Brain microvascular endothelial cell (primary cell): ENCODE measurements at regions not wholly inside any gene's neighbourhood (a gene's known extent, or its start where the extent isn't known, plus 50 kb on each side); places are given as distances from the start of the nearest gene placed in this dataset.
A peak's percentile ranks its signal among the peaks of the same experiment; 100 is the strongest.

Source experiments
- DNase-seq: peaks from one replicate; pipeline ENCODE4 v3.0.0-alpha.2; 2020
- H3K27ac ChIP-seq: fragments of 250-450 bp; sonication (Bioruptor Pico); 2 replicates; pipeline ENCODE4 v1.5.1; 2020; ENCODE audit warnings: mild to moderate bottlenecking, moderate library complexity
- H3K27me3 ChIP-seq: fragments of 250-450 bp; sonication (Bioruptor Pico); replicated peaks from 2 replicates; pipeline ENCODE4 v1.5.1; 2020; ENCODE audit warnings: mild to moderate bottlenecking
- H3K36me3 ChIP-seq: fragments of 250-450 bp; sonication (Bioruptor Pico); replicated peaks from 2 replicates; pipeline ENCODE4 v1.5.1; 2020; ENCODE audit warnings: mild to moderate bottlenecking
- H3K4me3 ChIP-seq: 2 replicates; pipeline ENCODE4 v1.5.1; 2011; ENCODE audit warnings: low read depth, mild to moderate bottlenecking, control low read depth, low read length, moderate library complexity
- CTCF ChIP-seq: IDR thresholded peaks from 2 replicates; pipeline ENCODE4 v1.5.1; 2011; ENCODE audit warnings: low read depth, mild to moderate bottlenecking, moderate library complexity, low read length, control low read depth, inconsistent platforms; ENCODE audit errors: missing control alignments
- in situ Hi-C: cut with HindIII; loops from 2 replicates; pipeline ENCODE4 v1.10.0; 2017; ENCODE audit warnings: low sequenced_read_pairs, low pct_ligation_motif_present

- H3K36me3 ChIP-seq: peaks cover 4% of the 10 kb centered on the region
- no peak for TF ChIP-seq CTCF
- no peaks in the 10 kb centered on the region for H3K27me3 ChIP-seq
- H3K4me3 ChIP-seq: no peak overlapping the region
- no peak overlapping the region for H3K27ac ChIP-seq
- in situ Hi-C loops: no loop called here
- DNase-seq: no peak
Measured at GRCh38 chr17:63365366-63366240, 80.5 kb downstream of the CYB561 start.

GRCh38 chr17:63366241-63366566, 79.9 kb downstream of the CYB561 start:
- Histone ChIP-seq H3K27ac (no peak overlapping the region), H3K4me3 (no peak overlapping the region), H3K36me3 (peaks cover 4% of the 10 kb centered on the region), H3K27me3 (no peaks in the 10 kb centered on the region)
- in situ Hi-C loops: no loop called here
- no peak for TF ChIP-seq CTCF
- DNase-seq: no peak

GRCh38 chr17:63369233-63369632, 76.9 kb downstream of the CYB561 start:
- in situ Hi-C loops: no loop called here
- Histone ChIP-seq H3K27ac (no peak overlapping the region), H3K36me3 (no peaks in the 10 kb centered on the region), H3K27me3 (no peaks in the 10 kb centered on the region), H3K4me3 (no peak overlapping the region)
- no peak for TF ChIP-seq CTCF
- DNase-seq: peak; percentile 53

GRCh38 chr17:63370696-63371095, 75.4 kb downstream of the CYB561 start:
- no peaks in the 10 kb centered on the region for H3K36me3 ChIP-seq
- in situ Hi-C loops: no loop called here
- no peak overlapping the region for H3K27ac ChIP-seq
- H3K27me3 ChIP-seq: no peaks in the 10 kb centered on the region
- no peak overlapping the region for H3K4me3 ChIP-seq
- no peak for TF ChIP-seq CTCF
- DNase-seq: no peak

- H3K36me3 ChIP-seq: peaks cover 2% of the 10 kb centered on the region
- no peak overlapping the region for H3K4me3 ChIP-seq
- no peak overlapping the region for H3K27ac ChIP-seq
- no peaks in the 10 kb centered on the region for H3K27me3 ChIP-seq
- DNase-seq: no peak
- in situ Hi-C loops: no loop called here
- TF ChIP-seq CTCF: no peak
Measured at GRCh38 chr17:63376949-63377348, 69.2 kb downstream of the CYB561 start.
